ENCODE measurements at regions not wholly inside any gene's neighbourhood (a gene's known extent, or its start where the extent isn't known, plus 50 kb on each side); places are given as distances from the start of the nearest gene placed in this dataset.

DNA sequence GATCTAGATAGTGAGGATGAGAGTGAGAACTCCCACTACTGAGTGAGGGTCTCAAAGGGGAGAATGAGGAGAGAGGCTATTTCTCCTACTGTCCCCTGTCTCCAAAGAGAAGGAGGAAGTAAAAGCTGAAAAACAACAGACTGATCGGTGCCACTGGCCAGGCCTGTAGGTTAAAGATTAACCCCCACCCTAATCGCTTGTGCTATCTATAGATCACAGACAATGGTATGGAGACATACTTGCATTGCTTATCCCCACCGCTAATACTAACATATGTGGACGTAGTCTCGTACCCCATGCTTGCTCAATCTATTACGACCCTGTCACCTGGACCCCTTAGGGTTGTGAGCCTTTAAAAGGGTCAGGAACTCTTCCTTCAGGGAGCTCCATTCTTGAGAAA lies 777.9 kb upstream of the TMEM132C start:
- H3K4me1 ChIP-seq (ENCODE audit: control insufficient read depth, insufficient read depth, low read length), result no peaks in the 10 kb centered on the region
- no peak for ATAC-seq
- ChIA-PET SMC1A (ENCODE audit: uncharacterized antibody, unreplicated experiment) (interaction anchor here (0.6 to 2.6 kb wide), 9 partner anchors 8 to 100 kb away, joined by 3 to 9 read pairs (median 4); no protein-coding TSS in a partner anchor), RAD21 (ENCODE audit: unreplicated experiment) (interaction anchor here (0.8 to 1.9 kb wide), 6 partner anchors 14 to 188 kb away, joined by 3 to 8 read pairs (median 3); no protein-coding TSS in a partner anchor), POLR2A (no interaction called here), CTCF (interaction anchor here (0.8 to 2.3 kb wide), 3 partner anchors 49 to 72 kb away, joined by 3 to 7 read pairs (median 7); no protein-coding TSS in a partner anchor)
- no peak for FAIRE-seq
- no TSS peak for BruUV-seq (replicated peaks)
- H3K4me2 ChIP-seq (ENCODE audit: control insufficient read depth, insufficient read depth), result no peak overlapping the region
- no peaks in the 10 kb centered on the region for H4K20me1 ChIP-seq (ENCODE audit: control insufficient read depth, insufficient read depth)
- no peaks in the 10 kb centered on the region for H3K9me3 ChIP-seq (replicated peaks; ENCODE audit: control insufficient read depth, insufficient read depth, low read length)
- no peak for DNase-seq (ENCODE audit: low read depth, low spot score)
- H3K36me3 ChIP-seq (ENCODE audit: control insufficient read depth in 2 of 2, insufficient read depth in 2 of 2, low read length in 1 of 2), result no peaks in the 10 kb centered on the region
- in situ Hi-C loops (cut with MboI), result no loop called here
- no peak overlapping the region for H2AFZ ChIP-seq (ENCODE audit: control insufficient read depth, low read depth, low read length)
- no peak overlapping the region for H3K27ac ChIP-seq (ENCODE audit: control insufficient read depth, insufficient read depth)
- TF ChIP-seq, protein P1, sequence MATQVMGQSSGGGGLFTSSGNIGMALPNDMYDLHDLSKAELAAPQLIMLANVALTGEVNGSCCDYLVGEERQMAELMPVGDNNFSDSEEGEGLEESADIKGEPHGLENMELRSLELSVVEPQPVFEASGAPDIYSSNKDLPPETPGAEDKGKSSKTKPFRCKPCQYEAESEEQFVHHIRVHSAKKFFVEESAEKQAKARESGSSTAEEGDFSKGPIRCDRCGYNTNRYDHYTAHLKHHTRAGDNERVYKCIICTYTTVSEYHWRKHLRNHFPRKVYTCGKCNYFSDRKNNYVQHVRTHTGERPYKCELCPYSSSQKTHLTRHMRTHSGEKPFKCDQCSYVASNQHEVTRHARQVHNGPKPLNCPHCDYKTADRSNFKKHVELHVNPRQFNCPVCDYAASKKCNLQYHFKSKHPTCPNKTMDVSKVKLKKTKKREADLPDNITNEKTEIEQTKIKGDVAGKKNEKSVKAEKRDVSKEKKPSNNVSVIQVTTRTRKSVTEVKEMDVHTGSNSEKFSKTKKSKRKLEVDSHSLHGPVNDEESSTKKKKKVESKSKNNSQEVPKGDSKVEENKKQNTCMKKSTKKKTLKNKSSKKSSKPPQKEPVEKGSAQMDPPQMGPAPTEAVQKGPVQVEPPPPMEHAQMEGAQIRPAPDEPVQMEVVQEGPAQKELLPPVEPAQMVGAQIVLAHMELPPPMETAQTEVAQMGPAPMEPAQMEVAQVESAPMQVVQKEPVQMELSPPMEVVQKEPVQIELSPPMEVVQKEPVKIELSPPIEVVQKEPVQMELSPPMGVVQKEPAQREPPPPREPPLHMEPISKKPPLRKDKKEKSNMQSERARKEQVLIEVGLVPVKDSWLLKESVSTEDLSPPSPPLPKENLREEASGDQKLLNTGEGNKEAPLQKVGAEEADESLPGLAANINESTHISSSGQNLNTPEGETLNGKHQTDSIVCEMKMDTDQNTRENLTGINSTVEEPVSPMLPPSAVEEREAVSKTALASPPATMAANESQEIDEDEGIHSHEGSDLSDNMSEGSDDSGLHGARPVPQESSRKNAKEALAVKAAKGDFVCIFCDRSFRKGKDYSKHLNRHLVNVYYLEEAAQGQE (IDR thresholded peaks at IDR 0.05; ENCODE audit: low read depth, low read length), result no peak
- TF ChIP-seq CREM (IDR thresholded peaks at IDR 0.05; ENCODE audit: low read depth) (no peak), EZH2 (IDR thresholded peaks at IDR 0.05; ENCODE audit: borderline replicate concordance, control insufficient read depth, low read depth, low read length) (no peak), TBL1XR1 (IDR thresholded peaks at IDR 0.05; ENCODE audit: low read depth, low read length) (no peak), NR2F1 (conservative IDR thresholded peaks at IDR 0.05) (no peak), FOXK2 (IDR thresholded peaks at IDR 0.05) (no peak), TCF7 (IDR thresholded peaks at IDR 0.05; ENCODE audit: borderline replicate concordance) (no peak), DPF2 (IDR thresholded peaks at IDR 0.05) (no peak), TAF1 (IDR thresholded peaks at IDR 0.05; ENCODE audit: borderline replicate concordance, low read depth, low read length) (no peak), FOS (IDR thresholded peaks at IDR 0.05; ENCODE audit: borderline replicate concordance, extremely low read depth, insufficient read length) (no peak), NFXL1 (IDR thresholded peaks at IDR 0.05; ENCODE audit: borderline replicate concordance) (no peak), RCOR1 (conservative IDR thresholded peaks at IDR 0.05; ENCODE audit: low read depth, low read length) (no peak), JUNB (IDR thresholded peaks at IDR 0.05) (no peak), CEBPZ (IDR thresholded peaks at IDR 0.05; ENCODE audit: low read depth, low read length) (no peak), HCFC1 (IDR thresholded peaks at IDR 0.05; ENCODE audit: low read length) (no peak), NRF1 (conservative IDR thresholded peaks at IDR 0.05; ENCODE audit: low read depth, low read length) (no peak), ZBED1 (IDR thresholded peaks at IDR 0.05; ENCODE audit: borderline replicate concordance) (no peak), HSF1 (IDR thresholded peaks at IDR 0.05; ENCODE audit: low read depth, low read length) (no peak)
- no peaks in the 10 kb centered on the region for H3K79me2 ChIP-seq (ENCODE audit: control insufficient read depth, insufficient read depth, low read length)
- no peaks in the 10 kb centered on the region for H3K27me3 ChIP-seq (replicated peaks in 1 of 2; ENCODE audit: control insufficient read depth in 2 of 2, insufficient read depth in 2 of 2, low read length in 1 of 2)
- H3K4me3 ChIP-seq, result no peak overlapping the region
- WGBS (ENCODE audit: insufficient coverage, insufficient replicate concordance, low lambda C conversion rate, missing lambda C conversion rate), result 20% methylated on average over 6 of the region's 6 CpGs
- intact Hi-C loops (cut with micrococcal nuclease; ENCODE audit: unreplicated experiment), result no loop called here
- H3K9ac ChIP-seq (ENCODE audit: control insufficient read depth, insufficient read depth, low read length), result no peak overlapping the region
